A549 (cell line): ENCODE measurements at regions not wholly inside any gene's neighbourhood (a gene's known extent, or its start where the extent isn't known, plus 50 kb on each side); places are given as distances from the start of the nearest gene placed in this dataset.

Source experiments
- CTCF ChIP-seq: fragments of >200 bp; sonication (Bioruptor Twin); formaldehyde crosslinking; IDR thresholded peaks from 3 replicates; pipeline ENCODE4 v1.5.1; 2016
- EHF ChIP-seq: fragments of 250-450 bp; sonication (Bioruptor Pico); IDR thresholded peaks from 2 replicates; pipeline ENCODE4 v1.5.0; 2020; ENCODE audit warnings: mild to moderate bottlenecking
- JUN ChIP-seq, 2 experiments: fragments of >200 bp; sonication (Bioruptor Twin); formaldehyde crosslinking; IDR thresholded peaks; 2 replicates in 1 of 2; 3 replicates in 1 of 2; pipeline ENCODE4 v1.6.1; 2016 to 2017
- NR3C1 ChIP-seq: fragments of >200 bp; sonication (Bioruptor Twin); formaldehyde crosslinking; IDR thresholded peaks from 3 replicates; pipeline ENCODE4 v1.6.1; 2017
- SREBF2 ChIP-seq: fragments of 450-650 bp; IDR thresholded peaks from 2 replicates; pipeline ENCODE4 v1.6.1; 2014; ENCODE audit warnings: mild to moderate bottlenecking, moderate library complexity
- TF ChIP-seq, protein P1 (sequence below): fragments of 200-600 bp; sonication (generic); IDR thresholded peaks from 2 replicates; pipeline ENCODE4 v1.6.1; 2016; ENCODE audit warnings: antibody characterized with exemption, mild to moderate bottlenecking, moderate library complexity

DNA sequence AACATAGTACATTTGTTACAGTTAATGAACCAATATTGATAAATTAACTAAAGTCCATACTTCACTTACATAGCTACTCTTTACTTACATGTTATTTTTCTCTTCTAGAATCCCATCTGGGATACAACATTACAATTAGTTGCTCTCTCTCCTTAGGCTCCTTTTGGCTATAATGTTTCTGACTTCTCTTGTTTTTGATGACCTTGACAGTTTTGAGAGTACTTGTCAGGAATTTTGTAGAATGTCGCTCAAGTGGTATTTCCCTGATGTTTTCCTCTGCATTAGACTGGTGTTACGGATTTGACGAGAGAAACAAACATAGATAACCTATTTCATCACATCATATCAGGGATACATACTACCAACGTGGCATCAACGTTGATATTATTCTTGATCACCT, 925.4 kb upstream of the TMPRSS15 start:
- TF ChIP-seq SREBF2: no peak
- no peak for TF ChIP-seq CTCF
- TF ChIP-seq NR3C1: no peak
- no peak for TF ChIP-seq EHF (CRISPR knock-in tag)
- TF ChIP-seq, protein P1, sequence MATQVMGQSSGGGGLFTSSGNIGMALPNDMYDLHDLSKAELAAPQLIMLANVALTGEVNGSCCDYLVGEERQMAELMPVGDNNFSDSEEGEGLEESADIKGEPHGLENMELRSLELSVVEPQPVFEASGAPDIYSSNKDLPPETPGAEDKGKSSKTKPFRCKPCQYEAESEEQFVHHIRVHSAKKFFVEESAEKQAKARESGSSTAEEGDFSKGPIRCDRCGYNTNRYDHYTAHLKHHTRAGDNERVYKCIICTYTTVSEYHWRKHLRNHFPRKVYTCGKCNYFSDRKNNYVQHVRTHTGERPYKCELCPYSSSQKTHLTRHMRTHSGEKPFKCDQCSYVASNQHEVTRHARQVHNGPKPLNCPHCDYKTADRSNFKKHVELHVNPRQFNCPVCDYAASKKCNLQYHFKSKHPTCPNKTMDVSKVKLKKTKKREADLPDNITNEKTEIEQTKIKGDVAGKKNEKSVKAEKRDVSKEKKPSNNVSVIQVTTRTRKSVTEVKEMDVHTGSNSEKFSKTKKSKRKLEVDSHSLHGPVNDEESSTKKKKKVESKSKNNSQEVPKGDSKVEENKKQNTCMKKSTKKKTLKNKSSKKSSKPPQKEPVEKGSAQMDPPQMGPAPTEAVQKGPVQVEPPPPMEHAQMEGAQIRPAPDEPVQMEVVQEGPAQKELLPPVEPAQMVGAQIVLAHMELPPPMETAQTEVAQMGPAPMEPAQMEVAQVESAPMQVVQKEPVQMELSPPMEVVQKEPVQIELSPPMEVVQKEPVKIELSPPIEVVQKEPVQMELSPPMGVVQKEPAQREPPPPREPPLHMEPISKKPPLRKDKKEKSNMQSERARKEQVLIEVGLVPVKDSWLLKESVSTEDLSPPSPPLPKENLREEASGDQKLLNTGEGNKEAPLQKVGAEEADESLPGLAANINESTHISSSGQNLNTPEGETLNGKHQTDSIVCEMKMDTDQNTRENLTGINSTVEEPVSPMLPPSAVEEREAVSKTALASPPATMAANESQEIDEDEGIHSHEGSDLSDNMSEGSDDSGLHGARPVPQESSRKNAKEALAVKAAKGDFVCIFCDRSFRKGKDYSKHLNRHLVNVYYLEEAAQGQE: no peak
- TF ChIP-seq JUN (IDR thresholded peaks at IDR 0.05): no peak
